H7 (cell line): ENCODE measurements at regions not wholly inside any gene's neighbourhood (a gene's known extent, or its start where the extent isn't known, plus 50 kb on each side); places are given as distances from the start of the nearest gene placed in this dataset.
"Not testable (repeated sequence)": the region's sequence is repeated elsewhere in the genome, so short reads cannot be mapped to it uniquely, and the experiment has no call there.

ENCODE experiments used
- DNase-seq: peaks from one replicate; pipeline ENCODE4 v3.0.0; 2012
- H3K27me3 ChIP-seq: 2 replicates; pipeline ENCODE4 v1.6.0; 2011; ENCODE audit warnings: mild to moderate bottlenecking, low read length; ENCODE audit not compliant: control insufficient read depth, insufficient read depth
- H3K36me3 ChIP-seq: replicated peaks from 2 replicates; pipeline ENCODE4 v1.5.1; 2011; ENCODE audit warnings: low read length; ENCODE audit not compliant: control insufficient read depth, insufficient read depth
- H3K4me3 ChIP-seq: 2 replicates; pipeline ENCODE4 v1.5.1; 2011; ENCODE audit warnings: low read depth, mild to moderate bottlenecking, control low read depth, low read length, moderate library complexity; ENCODE audit not compliant: insufficient read depth

DNA sequence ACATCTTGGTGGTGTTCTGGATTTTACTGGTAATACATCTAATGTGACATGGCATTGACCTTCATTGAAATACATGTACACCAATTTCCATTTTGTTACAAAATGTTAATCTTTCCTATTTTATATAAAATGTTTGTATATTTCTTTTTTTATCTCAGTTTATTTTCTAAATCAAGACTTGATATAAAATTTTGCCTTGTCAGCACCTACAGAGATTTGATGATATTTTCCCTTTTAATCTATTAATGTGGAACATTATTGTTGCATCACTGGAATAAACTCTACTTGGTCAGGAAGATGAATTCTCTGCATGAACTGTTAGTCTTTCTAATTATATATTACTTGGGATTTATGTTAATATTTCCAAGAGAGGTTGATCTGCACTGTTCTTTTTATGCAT is 294.0 kb upstream of the ETAA1 start:
- DNase-seq, result no peak
- Histone ChIP-seq H3K36me3 (no peaks in the 10 kb centered on the region), H3K4me3 (no peak overlapping the region), H3K27me3 (no peaks in the 10 kb centered on the region)

DNA sequence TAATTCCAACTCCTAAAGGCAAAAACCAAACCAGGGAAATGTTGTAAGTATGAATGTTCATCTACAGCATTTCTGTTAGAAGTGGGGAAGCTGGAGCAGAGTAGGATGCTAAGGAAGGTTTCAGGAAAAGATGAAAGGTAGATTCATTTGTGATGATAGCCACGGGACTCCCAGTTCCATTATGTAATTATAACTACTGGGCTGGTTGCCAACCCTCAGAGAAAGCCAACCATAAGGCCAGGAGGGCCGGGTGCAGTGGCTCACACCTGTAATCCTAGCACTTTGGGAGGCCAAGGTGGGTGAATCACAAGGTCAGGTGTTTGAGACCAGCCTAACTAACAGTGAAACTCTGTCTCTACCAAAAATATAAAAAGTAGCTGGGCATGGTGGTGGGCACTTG is 288.9 kb upstream of the ETAA1 start:
- DNase-seq, result no peak
- H3K27me3 ChIP-seq, result no peaks in the 10 kb centered on the region
- no peaks in the 10 kb centered on the region for H3K36me3 ChIP-seq
- no peak overlapping the region for H3K4me3 ChIP-seq

DNA sequence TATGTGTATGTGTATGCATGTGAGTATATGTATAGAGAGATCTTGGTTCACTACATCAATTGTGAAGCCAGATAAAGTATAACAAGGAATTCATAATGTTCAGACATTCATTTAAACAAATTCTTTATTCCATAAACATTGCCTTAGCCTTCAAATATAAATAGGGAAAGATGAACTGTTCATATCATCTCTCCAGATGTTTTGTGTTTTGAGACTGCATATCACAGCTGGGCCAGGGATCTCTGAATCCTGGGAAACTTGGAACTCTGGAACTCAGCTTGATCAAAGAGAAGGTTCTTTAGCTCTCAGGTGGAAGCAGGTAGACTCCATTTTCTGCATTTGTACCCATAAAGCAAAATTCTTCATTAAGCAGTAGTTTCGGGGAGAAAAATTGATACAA is 272.6 kb upstream of the ETAA1 start:
- no peak for DNase-seq
- Histone ChIP-seq H3K4me3 (no peak overlapping the region), H3K27me3 (no peaks in the 10 kb centered on the region), H3K36me3 (no peaks in the 10 kb centered on the region)

DNA sequence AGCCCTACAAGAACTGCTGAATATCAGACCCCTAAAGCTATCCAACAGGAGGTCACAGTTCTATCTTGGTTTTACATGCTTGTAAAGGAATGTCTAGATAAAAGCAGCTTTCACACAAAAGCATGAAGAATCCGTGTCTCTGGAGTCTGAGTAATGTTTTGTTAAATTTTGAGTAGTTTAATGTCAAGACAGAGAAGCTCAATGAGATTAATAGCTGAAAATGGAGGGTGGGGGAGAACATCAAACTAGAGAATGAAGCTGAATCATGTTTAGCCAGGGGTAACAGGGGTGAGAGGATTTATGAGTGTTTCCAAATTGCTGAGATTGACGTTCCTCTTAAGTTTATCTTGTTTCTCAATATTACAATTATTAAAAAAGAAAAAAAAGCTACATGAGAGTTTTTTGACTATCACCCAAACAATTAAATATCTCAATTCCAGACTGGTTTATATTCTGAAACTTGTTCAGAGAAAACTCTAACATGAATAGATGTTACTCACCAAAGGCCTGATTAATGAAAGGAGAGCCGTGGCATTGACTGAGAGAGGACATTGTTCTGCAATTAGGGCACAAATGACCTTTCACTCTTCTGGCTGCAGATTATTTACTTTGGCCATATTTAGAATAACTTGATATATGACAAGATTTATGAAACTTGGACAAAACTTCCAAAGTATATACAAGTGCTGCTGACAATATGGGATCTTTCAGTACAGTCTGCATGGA is 266.4 kb upstream of the ETAA1 start:
- no peaks in the 10 kb centered on the region; the same call in 1 of the 2 replicates for H3K27me3 ChIP-seq
- DNase-seq, result no peak
- H3K4me3 ChIP-seq, result no peak overlapping the region
- H3K36me3 ChIP-seq, result no peaks in the 10 kb centered on the region

DNA sequence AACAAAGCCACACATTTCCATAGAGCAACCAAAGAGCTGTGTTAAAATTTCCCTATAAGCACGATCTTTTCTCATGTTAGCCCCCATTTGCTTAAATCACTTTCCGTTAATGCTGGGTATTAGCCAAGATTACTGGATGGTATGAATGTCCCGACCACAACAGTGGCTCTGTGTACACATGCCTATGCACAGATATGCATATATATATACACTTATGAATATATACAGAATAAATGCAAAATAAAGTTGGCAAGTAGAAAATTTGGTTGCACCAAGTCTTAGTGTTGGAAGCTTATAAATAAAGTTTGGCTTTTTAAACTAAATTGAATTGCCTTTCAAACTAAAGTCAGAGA is 265.9 kb upstream of the ETAA1 start:
- no peak for DNase-seq
- H3K36me3 ChIP-seq, result no peaks in the 10 kb centered on the region
- no peaks in the 10 kb centered on the region; the same call in 1 of the 2 replicates for H3K27me3 ChIP-seq
- no peak overlapping the region for H3K4me3 ChIP-seq

DNA sequence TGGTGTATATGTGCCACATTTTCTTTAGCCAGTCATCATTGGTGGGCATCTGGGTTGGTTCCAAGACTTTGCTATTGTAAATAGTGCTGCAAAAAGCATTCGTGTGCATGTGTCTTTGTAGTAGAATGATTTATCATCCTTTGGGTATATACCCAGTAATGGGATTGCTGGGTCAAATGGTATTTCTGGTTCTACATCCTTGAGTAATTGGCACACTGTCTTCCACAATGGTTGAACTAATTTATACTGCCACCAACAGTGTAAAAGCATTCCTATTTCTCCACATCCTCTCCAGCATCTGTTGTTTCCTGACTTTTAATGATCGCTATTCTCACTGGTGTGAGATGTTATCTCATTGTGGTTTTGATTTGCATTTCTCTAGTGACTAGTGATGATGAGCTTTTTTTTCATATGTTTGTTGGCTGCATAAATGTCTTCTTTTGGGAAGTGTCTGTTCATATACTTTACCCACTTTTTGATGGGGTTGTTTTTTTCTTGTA is 264.6 kb upstream of the ETAA1 start:
- H3K36me3 ChIP-seq, DNase-seq, H3K27me3 ChIP-seq: not testable (repeated sequence)

DNA sequence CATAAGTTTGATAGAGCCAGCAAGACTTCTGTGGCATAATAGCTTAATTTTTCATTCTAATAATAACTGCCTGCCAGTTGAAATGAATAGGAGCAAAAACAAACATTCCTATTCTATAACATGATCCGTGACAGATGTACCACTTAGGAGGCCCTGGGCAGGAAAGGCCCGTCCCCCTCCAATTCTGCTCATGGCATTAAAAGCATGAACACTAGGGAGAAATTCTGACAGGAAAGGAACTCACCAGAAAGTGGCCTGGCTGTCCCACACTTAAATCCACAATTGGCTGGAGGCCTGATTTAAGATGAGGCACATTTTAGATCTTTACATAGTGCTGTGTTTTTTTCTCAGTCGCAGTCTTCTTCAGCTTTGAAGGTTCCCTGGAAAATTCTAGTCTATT is 261.9 kb upstream of the ETAA1 start:
- Histone ChIP-seq H3K4me3 (no peak overlapping the region), H3K36me3 (no peaks in the 10 kb centered on the region), H3K27me3 (no peaks in the 10 kb centered on the region; the same call in 1 of the 2 replicates)
- DNase-seq, result no peak

More for the DNA sequence above, 264.6 kb upstream of the ETAA1 start:
- H3K4me3 ChIP-seq, result not testable (repeated sequence)

DNA sequence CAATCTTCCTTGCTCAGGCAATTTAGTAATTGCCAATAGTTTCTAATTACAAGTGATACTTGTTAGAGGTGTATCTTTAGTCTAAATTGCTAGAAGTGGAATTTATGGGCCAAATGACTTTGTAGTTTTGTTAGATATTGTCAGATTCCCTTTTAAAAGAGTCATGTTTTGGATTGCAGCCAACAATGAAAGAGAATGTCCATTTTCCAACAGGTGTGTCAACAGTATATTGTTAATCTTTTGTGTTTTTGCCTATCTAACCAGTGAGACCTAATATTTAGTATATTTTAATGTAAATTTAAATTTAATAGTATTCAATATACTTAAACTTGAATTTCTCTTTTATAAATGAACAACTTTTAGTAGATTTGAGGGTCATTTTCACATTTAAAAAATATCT is 259.4 kb upstream of the ETAA1 start:
- Histone ChIP-seq H3K4me3 (no peak overlapping the region), H3K36me3 (no peaks in the 10 kb centered on the region), H3K27me3 (no peaks in the 10 kb centered on the region; the same call in 1 of the 2 replicates)
- DNase-seq, result no peak

DNA sequence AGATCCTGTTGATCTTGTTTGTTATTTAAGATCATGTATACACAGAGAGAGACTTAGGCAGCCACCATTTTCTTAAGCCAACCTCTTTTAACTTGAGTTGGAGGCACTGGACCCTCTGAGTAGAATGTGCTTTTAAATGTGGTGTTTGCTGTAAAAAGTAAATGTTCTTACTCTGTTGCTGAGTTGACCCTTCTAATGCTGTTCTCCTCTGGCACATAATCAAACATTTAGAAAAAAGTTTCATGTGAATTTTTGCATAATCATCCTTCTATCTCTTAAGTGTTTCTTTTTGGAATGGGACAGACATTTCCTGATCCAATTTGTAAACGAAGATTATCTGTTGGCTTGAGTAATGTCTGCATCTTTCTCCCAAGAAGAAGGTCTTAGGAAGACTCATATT is 255.1 kb upstream of the ETAA1 start:
- H3K36me3 ChIP-seq, result no peaks in the 10 kb centered on the region
- DNase-seq, result no peak
- no peaks in the 10 kb centered on the region for H3K27me3 ChIP-seq
- no peak overlapping the region for H3K4me3 ChIP-seq

DNA sequence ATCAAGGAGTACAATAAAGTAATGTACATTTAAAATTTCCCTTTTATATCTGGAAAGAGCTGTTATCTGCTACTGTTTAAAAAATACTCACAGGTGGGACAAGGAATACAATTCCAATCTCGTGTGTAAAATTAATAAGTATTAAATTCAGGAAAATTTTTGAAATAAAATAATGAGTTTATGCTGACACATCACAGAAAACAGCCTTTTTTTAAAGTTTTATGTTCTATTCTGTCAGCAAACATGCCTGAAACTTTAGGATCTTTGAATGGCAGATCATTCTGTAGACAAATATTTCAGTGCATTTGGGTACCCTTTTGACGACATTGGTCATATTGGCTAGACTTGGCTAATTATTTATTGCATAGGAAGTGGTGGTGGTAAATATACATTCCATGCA is 254.4 kb upstream of the ETAA1 start:
- Histone ChIP-seq H3K4me3 (no peak overlapping the region), H3K36me3 (no peaks in the 10 kb centered on the region), H3K27me3 (no peaks in the 10 kb centered on the region)
- no peak for DNase-seq

DNA sequence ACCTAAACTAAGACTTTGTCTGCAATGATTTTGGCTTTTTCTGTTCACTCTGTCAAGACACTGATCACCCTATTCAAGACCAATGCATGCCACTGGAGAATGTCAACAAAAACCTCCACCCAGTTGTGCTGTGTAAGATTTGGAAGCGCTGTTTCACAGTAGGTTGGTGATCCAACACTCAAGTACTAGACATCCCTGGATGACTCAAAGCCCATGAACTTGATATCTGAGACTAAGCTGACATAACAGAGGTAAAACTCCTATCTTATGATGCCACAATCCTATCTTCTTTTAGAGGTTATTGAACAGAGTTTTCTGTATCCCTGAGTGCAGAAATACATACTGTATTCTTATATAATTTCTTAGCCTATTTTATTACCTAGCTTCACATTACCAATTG is 251.3 kb upstream of the ETAA1 start:
- Histone ChIP-seq H3K36me3 (no peaks in the 10 kb centered on the region), H3K27me3 (no peaks in the 10 kb centered on the region)
- DNase-seq, result no peak

DNA sequence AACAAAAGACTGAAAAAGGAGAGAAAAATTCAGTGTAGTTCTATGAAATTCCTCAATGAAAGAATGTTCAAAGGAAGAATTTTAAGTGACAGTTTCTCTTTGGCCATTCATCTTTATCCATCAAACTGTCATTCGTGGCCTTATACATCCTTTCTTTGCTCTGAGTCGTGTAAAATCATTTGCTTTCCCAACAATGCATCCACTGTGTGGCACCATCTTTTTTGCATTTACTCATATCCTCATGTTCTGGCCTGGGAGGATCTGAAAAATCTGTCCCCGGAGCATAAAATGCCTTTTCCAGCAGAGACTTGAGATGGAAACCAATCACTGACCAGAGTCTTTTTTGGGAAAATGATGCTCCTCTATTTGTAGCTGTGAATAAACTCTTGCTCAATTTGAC is 240.3 kb upstream of the ETAA1 start:
- no peak overlapping the region for H3K4me3 ChIP-seq
- H3K27me3 ChIP-seq, result no peaks in the 10 kb centered on the region
- DNase-seq, result no peak
- no peaks in the 10 kb centered on the region for H3K36me3 ChIP-seq

More for the DNA sequence above, 251.3 kb upstream of the ETAA1 start:
- no peak overlapping the region for H3K4me3 ChIP-seq

DNA sequence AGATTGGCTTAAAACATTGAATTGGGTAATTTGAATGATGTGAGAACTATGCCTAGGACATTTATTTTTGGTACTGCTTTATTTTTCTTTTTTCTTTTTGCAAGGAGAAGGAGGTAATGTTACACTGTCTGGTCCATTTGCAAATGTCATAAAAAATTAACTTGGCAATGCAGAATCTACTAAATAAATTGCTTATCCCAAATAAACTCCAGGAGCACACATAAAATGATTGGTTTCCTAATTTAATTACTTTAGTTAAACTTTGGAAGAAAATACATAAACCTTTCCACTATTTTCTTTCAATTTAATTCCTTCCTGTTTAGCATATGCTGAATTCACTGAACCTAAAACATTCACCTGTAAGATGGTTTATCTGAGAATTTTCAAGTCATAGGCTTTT is 238.4 kb upstream of the ETAA1 start:
- Histone ChIP-seq H3K36me3 (no peaks in the 10 kb centered on the region), H3K4me3 (no peak overlapping the region), H3K27me3 (no peaks in the 10 kb centered on the region)
- no peak for DNase-seq

DNA sequence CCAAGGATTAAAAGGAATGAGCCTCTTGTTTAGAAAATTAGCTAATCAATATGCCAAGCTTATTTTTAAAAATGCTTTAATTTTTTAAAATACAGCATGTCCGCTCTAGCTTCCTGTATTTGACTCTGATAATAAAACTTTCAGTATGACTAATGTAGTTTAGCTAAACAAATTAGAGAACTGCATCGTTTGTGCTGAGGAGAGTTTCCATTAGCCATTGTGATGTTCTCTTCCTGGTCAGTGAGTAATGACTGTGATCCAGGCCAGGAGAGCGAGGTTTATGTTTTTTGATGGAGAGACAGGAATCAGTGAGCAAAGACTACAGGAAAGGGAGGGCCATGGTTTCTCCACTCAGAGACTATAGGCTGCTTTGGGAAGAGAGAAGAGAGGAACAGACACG is 237.2 kb upstream of the ETAA1 start:
- Histone ChIP-seq H3K36me3 (no peaks in the 10 kb centered on the region), H3K4me3 (no peak overlapping the region), H3K27me3 (no peaks in the 10 kb centered on the region)
- no peak for DNase-seq

DNA sequence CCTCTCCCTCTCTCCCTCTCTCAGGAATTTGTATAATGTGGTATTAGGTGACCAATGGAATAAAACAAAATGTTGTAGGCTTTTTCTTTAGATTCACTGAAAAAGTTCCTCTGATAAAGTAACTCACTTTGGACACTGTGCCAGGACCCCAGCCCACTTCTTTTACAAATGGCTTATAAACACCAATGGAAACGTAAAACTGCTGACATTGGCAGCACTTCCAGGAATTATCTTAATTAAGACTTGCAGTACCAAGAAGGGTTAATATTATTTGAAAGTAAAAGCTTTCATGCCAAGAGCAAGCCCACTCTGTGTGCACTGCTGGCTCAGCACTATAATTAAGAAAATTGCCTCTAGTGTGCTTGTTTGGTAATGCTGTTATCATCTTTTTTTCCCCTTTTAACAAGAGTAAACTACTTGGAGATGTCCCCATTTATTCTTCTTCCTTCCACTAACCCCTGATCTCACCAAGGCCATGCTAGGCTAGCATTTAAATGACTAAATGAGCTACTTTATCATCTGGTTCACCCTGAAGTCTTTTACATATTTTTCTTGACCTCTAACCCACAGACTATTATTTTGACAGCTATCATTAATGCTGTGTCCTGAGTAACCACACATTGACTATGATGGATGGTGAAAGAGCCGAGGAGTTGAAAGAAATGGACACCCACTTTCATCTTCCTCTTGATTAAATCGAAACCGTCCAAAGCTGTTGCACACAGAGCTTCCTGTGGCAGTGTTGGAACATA is 232.2 kb upstream of the ETAA1 start:
- no peak overlapping the region for H3K4me3 ChIP-seq
- H3K36me3 ChIP-seq, result no peaks in the 10 kb centered on the region
- DNase-seq, result no peak
- no peaks in the 10 kb centered on the region for H3K27me3 ChIP-seq
